Erythroblast (primary cell): ENCODE measurements at regions not wholly inside any gene's neighbourhood (a gene's known extent, or its start where the extent isn't known, plus 50 kb on each side); places are given as distances from the start of the nearest gene placed in this dataset.

ENCODE experiments used
- GATA1 ChIP-seq: IDR thresholded peaks from 2 replicates; pipeline ENCODE4 v1.6.1; 2011; ENCODE audit warnings: low read depth, mild to moderate bottlenecking, control low read depth, low read length, moderate library complexity
- POLR2A ChIP-seq: IDR thresholded peaks from 2 replicates; pipeline ENCODE4 v1.6.1; 2011; ENCODE audit warnings: mild to moderate bottlenecking, low read length

- TF ChIP-seq POLR2A = no peak
- TF ChIP-seq GATA1 = no peak
These were observed 90.4 kb upstream of the COL5A1 start for GRCh38 chr9:134551176-134551575.
